KMS-11 (cell line): ENCODE measurements at regions not wholly inside any gene's neighbourhood (a gene's known extent, or its start where the extent isn't known, plus 50 kb on each side); places are given as distances from the start of the nearest gene placed in this dataset.
"Not testable (repeated sequence)": the region's sequence is repeated elsewhere in the genome, so short reads cannot be mapped to it uniquely, and the experiment has no call there.

ENCODE experiments used
- H2AFZ ChIP-seq: fragments of 200-600 bp; sonication (generic); 2 replicates; pipeline ENCODE4 v1.6.1; 2016; ENCODE audit warnings: antibody characterized with exemption, mixed run types, low read depth
- H3K27ac ChIP-seq: fragments of 200-600 bp; sonication (generic); 2 replicates; pipeline ENCODE4 v1.6.1; 2016; ENCODE audit warnings: mild to moderate bottlenecking, mixed run types
- H3K27me3 ChIP-seq: fragments of 200-600 bp; sonication (generic); 2 replicates; pipeline ENCODE4 v1.6.1; 2017; ENCODE audit warnings: mild to moderate bottlenecking, low read depth, mixed run types, moderate library complexity; ENCODE audit not compliant: insufficient read depth
- H3K36me3 ChIP-seq: fragments of 200-600 bp; sonication (generic); 2 replicates; pipeline ENCODE4 v1.6.1; 2017; ENCODE audit warnings: mild to moderate bottlenecking, mixed run types; ENCODE audit not compliant: insufficient read depth
- H3K4me1 ChIP-seq: fragments of 200-600 bp; sonication (generic); 2 replicates; pipeline ENCODE4 v1.6.1; 2016; ENCODE audit warnings: mild to moderate bottlenecking, low read depth, mixed run types; ENCODE audit not compliant: poor library complexity, severe bottlenecking
- H3K4me2 ChIP-seq: fragments of 200-600 bp; sonication (generic); 2 replicates; pipeline ENCODE4 v1.7.0; 2016; ENCODE audit warnings: mild to moderate bottlenecking, mixed run types
- H3K4me3 ChIP-seq: fragments of 200-600 bp; sonication (generic); IDR thresholded peaks from 2 replicates; pipeline ENCODE4 v1.6.1; 2017; ENCODE audit warnings: low read depth, low read length, mixed read lengths; ENCODE audit not compliant: insufficient read depth
- H3K79me2 ChIP-seq: fragments of 200-600 bp; sonication (generic); 2 replicates; pipeline ENCODE4 v1.6.1; 2016; ENCODE audit warnings: low read depth, mixed run types; ENCODE audit not compliant: insufficient read depth
- H3K9ac ChIP-seq: fragments of 200-600 bp; sonication (generic); 2 replicates; pipeline ENCODE4 v1.6.1; 2016; ENCODE audit warnings: mild to moderate bottlenecking, mixed run types
- H4K20me1 ChIP-seq: fragments of 200-600 bp; sonication (generic); 2 replicates; pipeline ENCODE4 v1.6.1; 2016; ENCODE audit warnings: mild to moderate bottlenecking, mixed run types; ENCODE audit not compliant: insufficient read depth
- TF ChIP-seq, protein P1 (sequence below): fragments of 200-600 bp; sonication (generic); conservative IDR thresholded peaks from 2 replicates; pipeline ENCODE4 v1.6.1; 2017; ENCODE audit warnings: low read depth, mild to moderate bottlenecking, antibody characterized with exemption, low read length, moderate library complexity, mixed read lengths

DNA sequence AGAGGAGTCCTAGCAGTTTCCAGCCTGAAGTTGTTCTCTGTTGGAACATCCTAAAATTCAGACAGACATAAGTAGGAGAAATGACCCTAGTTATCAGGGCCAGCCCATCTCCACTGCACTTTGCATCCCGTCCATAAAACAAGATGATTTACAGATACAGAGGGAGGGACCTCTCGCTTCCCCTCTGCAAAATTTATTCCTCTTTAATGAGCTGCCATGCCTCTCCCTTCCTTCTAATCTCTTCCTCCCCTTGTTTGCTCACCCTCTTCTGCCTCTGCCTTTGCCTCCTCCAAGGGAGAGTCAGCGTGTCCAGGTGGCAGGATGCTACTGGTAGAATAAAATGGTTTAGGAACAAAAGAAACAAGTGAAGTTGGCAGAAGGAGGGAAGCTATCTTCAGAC is 351.3 kb downstream of the SOX9 start:
- TF ChIP-seq, protein P1, sequence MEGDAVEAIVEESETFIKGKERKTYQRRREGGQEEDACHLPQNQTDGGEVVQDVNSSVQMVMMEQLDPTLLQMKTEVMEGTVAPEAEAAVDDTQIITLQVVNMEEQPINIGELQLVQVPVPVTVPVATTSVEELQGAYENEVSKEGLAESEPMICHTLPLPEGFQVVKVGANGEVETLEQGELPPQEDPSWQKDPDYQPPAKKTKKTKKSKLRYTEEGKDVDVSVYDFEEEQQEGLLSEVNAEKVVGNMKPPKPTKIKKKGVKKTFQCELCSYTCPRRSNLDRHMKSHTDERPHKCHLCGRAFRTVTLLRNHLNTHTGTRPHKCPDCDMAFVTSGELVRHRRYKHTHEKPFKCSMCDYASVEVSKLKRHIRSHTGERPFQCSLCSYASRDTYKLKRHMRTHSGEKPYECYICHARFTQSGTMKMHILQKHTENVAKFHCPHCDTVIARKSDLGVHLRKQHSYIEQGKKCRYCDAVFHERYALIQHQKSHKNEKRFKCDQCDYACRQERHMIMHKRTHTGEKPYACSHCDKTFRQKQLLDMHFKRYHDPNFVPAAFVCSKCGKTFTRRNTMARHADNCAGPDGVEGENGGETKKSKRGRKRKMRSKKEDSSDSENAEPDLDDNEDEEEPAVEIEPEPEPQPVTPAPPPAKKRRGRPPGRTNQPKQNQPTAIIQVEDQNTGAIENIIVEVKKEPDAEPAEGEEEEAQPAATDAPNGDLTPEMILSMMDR, result no peak
- Histone ChIP-seq H3K36me3 (no peaks in the 10 kb centered on the region), H3K4me2 (no peak overlapping the region), H3K79me2 (peaks cover 50% of the 10 kb centered on the region; the same call in 1 of the 2 replicates), H3K27ac (no peak overlapping the region), H2AFZ (no peak overlapping the region), H3K4me1 (peaks cover 20% of the 10 kb centered on the region), H3K27me3 (no peaks in the 10 kb centered on the region), H3K4me3 (no peak overlapping the region), H4K20me1 (no peaks in the 10 kb centered on the region; the same call in 1 of the 2 replicates), H3K9ac (no peak overlapping the region)

DNA sequence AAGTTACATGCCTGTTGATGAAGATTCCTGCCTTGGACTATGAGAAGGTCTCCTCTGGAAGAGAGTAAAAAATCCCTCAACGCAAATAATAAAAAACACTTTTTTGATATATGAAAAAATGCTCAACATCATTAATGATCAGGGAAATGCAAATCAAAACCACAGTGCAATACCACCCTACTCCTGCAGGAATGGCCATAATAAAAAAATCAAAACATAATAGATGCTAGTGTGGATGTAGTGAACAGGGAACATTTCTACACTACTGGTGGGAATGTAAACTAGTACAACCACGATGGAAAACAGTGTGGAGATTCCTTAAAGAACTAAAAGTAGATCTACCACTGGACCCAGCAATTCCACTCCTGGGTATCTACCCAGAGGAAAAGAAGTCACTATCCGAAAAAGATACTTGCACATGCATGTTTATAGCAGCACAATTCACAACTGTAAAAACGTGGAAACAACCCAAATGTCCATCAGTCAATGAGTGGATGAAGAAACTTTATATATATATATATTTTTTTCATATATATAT is 352.1 kb downstream of the SOX9 start:
- not testable (repeated sequence) for H3K4me3 ChIP-seq, H3K9ac ChIP-seq, H3K27me3 ChIP-seq, H3K27ac ChIP-seq, H4K20me1 ChIP-seq, H2AFZ ChIP-seq, H3K36me3 ChIP-seq, H3K4me2 ChIP-seq
- peaks cover 53% of the 10 kb centered on the region; the same call in 1 of the 2 replicates for H3K79me2 ChIP-seq
- peaks cover 12% of the 10 kb centered on the region for H3K4me1 ChIP-seq

DNA sequence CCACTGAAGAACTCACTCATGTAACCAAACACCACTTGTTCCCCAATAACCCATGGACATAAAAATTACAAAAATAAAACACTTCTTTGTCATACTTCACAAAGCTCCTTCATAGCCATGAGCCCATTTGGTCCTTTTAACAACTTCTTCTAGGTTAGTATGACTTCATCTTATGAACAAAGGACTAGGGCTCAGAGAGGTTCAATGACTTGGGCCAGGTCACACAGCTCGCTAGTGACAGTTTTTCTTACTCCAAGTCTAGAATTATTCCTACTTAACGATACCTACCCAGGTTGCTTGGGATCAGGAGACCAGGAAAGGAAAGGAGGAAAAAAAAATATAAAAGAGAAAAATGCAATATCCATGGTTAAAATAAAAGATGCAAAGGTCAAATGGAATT is 353.4 kb downstream of the SOX9 start:
- no peak overlapping the region for H3K9ac ChIP-seq
- H2AFZ ChIP-seq, result no peak overlapping the region
- H3K4me2 ChIP-seq, result no peak overlapping the region
- H3K4me1 ChIP-seq, result peaks cover 7% of the 10 kb centered on the region
- peaks cover 58% of the 10 kb centered on the region; the same call in 1 of the 2 replicates for H3K79me2 ChIP-seq
- TF ChIP-seq, protein P1, result no peak
- H3K36me3 ChIP-seq, result no peaks in the 10 kb centered on the region
- H3K4me3 ChIP-seq, result no peak overlapping the region
- H3K27ac ChIP-seq, result no peak overlapping the region
- no peaks in the 10 kb centered on the region; the same call in 1 of the 2 replicates for H4K20me1 ChIP-seq
- no peaks in the 10 kb centered on the region for H3K27me3 ChIP-seq

DNA sequence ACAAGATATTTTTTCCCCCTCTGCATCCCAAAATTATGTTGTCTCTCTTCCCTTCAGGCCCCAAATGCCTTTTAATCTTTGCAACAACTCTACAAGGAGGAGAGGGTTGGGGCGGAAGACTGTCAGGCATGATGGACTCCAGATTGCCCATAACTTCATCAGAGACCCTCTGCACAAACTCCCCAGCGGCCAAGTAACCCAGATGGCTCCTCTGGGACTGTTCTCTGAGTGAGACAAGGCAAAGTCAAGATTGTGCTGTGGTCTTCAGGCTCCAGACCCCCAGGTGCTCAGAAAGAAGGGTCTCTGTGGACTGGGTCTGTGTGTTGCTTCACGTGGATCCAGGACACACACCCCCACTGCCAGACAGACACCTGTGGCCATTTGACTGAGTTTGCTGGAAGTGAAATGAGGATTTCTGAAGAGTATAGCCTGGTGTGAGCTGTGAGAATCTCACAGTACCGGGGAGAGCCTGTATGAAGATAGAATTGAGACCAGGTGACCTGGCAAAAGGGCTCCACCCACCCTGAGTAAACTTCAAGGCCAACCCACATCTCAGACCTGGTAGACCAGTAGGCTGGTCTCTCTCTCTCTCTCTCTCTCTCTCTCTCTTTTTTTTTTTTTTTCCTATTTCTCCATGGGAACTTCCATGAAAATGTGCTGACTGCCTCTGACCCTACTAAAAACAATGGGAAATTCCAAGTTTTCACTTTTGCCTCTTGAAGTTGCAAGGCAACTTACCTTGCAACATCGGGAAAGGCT is 354.1 kb downstream of the SOX9 start:
- Histone ChIP-seq H3K79me2 (peaks cover 65% of the 10 kb centered on the region; the same call in 1 of the 2 replicates), H3K4me3 (no peak overlapping the region), H4K20me1 (no peaks in the 10 kb centered on the region; the same call in 1 of the 2 replicates), H3K9ac (no peak overlapping the region), H3K27ac (no peak overlapping the region), H3K4me1 (peaks cover 13% of the 10 kb centered on the region), H3K4me2 (no peak overlapping the region), H3K27me3 (no peaks in the 10 kb centered on the region), H3K36me3 (no peaks in the 10 kb centered on the region), H2AFZ (no peak overlapping the region)
- TF ChIP-seq, protein P1, result no peak

DNA sequence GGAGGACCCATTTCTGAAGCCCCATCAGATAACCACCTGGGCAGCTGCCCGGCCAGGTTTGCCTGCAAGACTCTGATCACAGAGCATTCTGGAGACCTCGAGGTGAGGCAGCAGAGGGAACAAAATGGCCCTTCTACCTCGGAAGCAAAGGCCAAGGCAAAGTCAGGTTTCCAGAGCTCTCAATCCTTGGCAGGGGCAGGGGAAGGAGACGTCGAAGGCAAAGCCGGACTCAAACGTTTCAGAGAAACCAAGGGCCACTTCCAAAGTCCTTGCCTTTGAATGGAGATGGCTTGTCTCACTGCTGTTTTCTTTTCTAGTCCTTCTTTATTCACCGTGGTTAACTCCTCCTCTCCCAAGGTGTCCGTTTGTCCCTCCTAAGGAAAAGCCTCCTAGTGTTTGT is 355.3 kb downstream of the SOX9 start:
- Histone ChIP-seq H3K4me1 (peaks cover 19% of the 10 kb centered on the region), H3K27me3 (no peaks in the 10 kb centered on the region), H3K79me2 (peaks cover 67% of the 10 kb centered on the region; the same call in 1 of the 2 replicates), H2AFZ (no peak overlapping the region), H4K20me1 (no peaks in the 10 kb centered on the region; the same call in 1 of the 2 replicates), H3K27ac (no peak overlapping the region), H3K4me3 (no peak overlapping the region), H3K9ac (no peak overlapping the region), H3K36me3 (no peaks in the 10 kb centered on the region), H3K4me2 (no peak overlapping the region)
- TF ChIP-seq, protein P1, result no peak
